Stimulated activated naive CD8-positive, alpha-beta T cell treated with anti-CD3 and anti-CD28 coated beads, Interleukin-15, amount 100 ng/mL, for 72 hours (primary cell): ENCODE measurements at regions not wholly inside any gene's neighbourhood (a gene's known extent, or its start where the extent isn't known, plus 50 kb on each side); places are given as distances from the start of the nearest gene placed in this dataset.

Source experiments
- ATAC-seq: fragments of 150-1000 bp; cut with Tn5 transposase; 2 replicates; pipeline ENCODE4 v1.10.0; 2021; ENCODE audit warnings: mild to moderate bottlenecking, moderate library complexity
- DNase-seq, 2 donors: peaks; one replicate each; pipeline ENCODE4 v3.0.0; 2021 to 2022
- H3K27ac Mint-ChIP-seq, 2 donors: one replicate each; pipeline ENCODE4 v1.8.0; 2022; ENCODE audit warnings: mild to moderate bottlenecking in 2 of 2, mixed read lengths in 2 of 2, moderate library complexity in 2 of 2
- H3K27me3 Mint-ChIP-seq: one replicate; pipeline ENCODE4 v1.8.0; 2022; ENCODE audit warnings: mixed read lengths
- H3K4me1 Mint-ChIP-seq: one replicate; pipeline ENCODE4 v1.8.0; 2022; ENCODE audit warnings: mild to moderate bottlenecking, mixed read lengths
- H3K4me3 Mint-ChIP-seq, 2 donors: one replicate each; pipeline ENCODE4 v1.8.0; 2022; ENCODE audit warnings: mild to moderate bottlenecking in 2 of 2, mixed read lengths in 2 of 2, moderate library complexity in 1 of 2
- H3K9me3 Mint-ChIP-seq, 2 donors: one replicate each; pipeline ENCODE4 v1.8.0; 2022; ENCODE audit warnings: mixed read lengths in 2 of 2

GRCh38 chr4:156477636-156478035 is 494.0 kb downstream of the PDGFC start:
- H3K4me3 Mint-ChIP-seq, result no peak overlapping the region
- ATAC-seq (no peak), DNase-seq (no peak)
- H3K27me3 Mint-ChIP-seq, result no peaks in the 10 kb centered on the region
- H3K4me1 Mint-ChIP-seq, result no peaks in the 10 kb centered on the region
- H3K9me3 Mint-ChIP-seq, result no peaks in the 10 kb centered on the region
- no peak overlapping the region for H3K27ac Mint-ChIP-seq

- ATAC-seq, result no peak
- H3K4me3 Mint-ChIP-seq, result no peak overlapping the region
- no peak for DNase-seq
- no peaks in the 10 kb centered on the region for H3K27me3 Mint-ChIP-seq
- no peaks in the 10 kb centered on the region for H3K9me3 Mint-ChIP-seq
- no peaks in the 10 kb centered on the region for H3K4me1 Mint-ChIP-seq
- no peak overlapping the region for H3K27ac Mint-ChIP-seq
These were observed 495.2 kb downstream of the PDGFC start for GRCh38 chr4:156476359-156476758.

GRCh38 chr4:156475322-156475721 is 496.3 kb downstream of the PDGFC start:
- ATAC-seq (no peak), DNase-seq (no peak)
- Mint-ChIP-seq H3K27me3 (no peaks in the 10 kb centered on the region), H3K4me1 (no peaks in the 10 kb centered on the region), H3K4me3 (no peak overlapping the region), H3K9me3 (no peaks in the 10 kb centered on the region), H3K27ac (no peak overlapping the region)

- no peak overlapping the region for H3K4me3 Mint-ChIP-seq
- no peak overlapping the region for H3K27ac Mint-ChIP-seq
- no peak for DNase-seq
- H3K4me1 Mint-ChIP-seq, result no peaks in the 10 kb centered on the region
- peak; percentile 61 for ATAC-seq
- no peaks in the 10 kb centered on the region for H3K27me3 Mint-ChIP-seq
- H3K9me3 Mint-ChIP-seq, result no peaks in the 10 kb centered on the region
These were observed 498.4 kb downstream of the PDGFC start for GRCh38 chr4:156473151-156473550.

GRCh38 chr4:156472624-156473023 is 499.0 kb downstream of the PDGFC start:
- Mint-ChIP-seq H3K4me3 (no peak overlapping the region), H3K27me3 (no peaks in the 10 kb centered on the region), H3K27ac (no peak overlapping the region), H3K4me1 (no peaks in the 10 kb centered on the region), H3K9me3 (no peaks in the 10 kb centered on the region)
- DNase-seq (no peak), ATAC-seq (peak; percentile 28)

- no peak overlapping the region for H3K4me3 Mint-ChIP-seq
- H3K27ac Mint-ChIP-seq, result no peak overlapping the region
- ATAC-seq, result no peak
- H3K27me3 Mint-ChIP-seq, result no peaks in the 10 kb centered on the region
- no peak for DNase-seq
- peaks cover 7 to 15% of the 10 kb centered on the region in 2 donors for H3K9me3 Mint-ChIP-seq
- no peaks in the 10 kb centered on the region for H3K4me1 Mint-ChIP-seq
These were observed 505.9 kb upstream of the CTSO start for GRCh38 chr4:156459584-156459983.

GRCh38 chr4:156456830-156457229 is 503.2 kb upstream of the CTSO start:
- ATAC-seq, result no peak

GRCh38 chr4:156443488-156443887 is 489.8 kb upstream of the CTSO start:
- Mint-ChIP-seq H3K27ac (no peak overlapping the region), H3K27me3 (no peaks in the 10 kb centered on the region), H3K9me3 (no peaks in the 10 kb centered on the region), H3K4me3 (no peak overlapping the region), H3K4me1 (no peaks in the 10 kb centered on the region)
- ATAC-seq, result no peak
- DNase-seq, result no peak

More at GRCh38 chr4:156456830-156457229, 503.2 kb upstream of the CTSO start:
- no peak for DNase-seq
- Mint-ChIP-seq H3K4me1 (no peaks in the 10 kb centered on the region), H3K9me3 (peaks cover 11 to 27% of the 10 kb centered on the region in 2 donors), H3K4me3 (no peak overlapping the region), H3K27ac (no peak overlapping the region), H3K27me3 (no peaks in the 10 kb centered on the region)

GRCh38 chr4:156442912-156443311 is 489.2 kb upstream of the CTSO start:
- H3K27me3 Mint-ChIP-seq, result no peaks in the 10 kb centered on the region
- ATAC-seq (no peak), DNase-seq (no peak)
- H3K9me3 Mint-ChIP-seq, result no peaks in the 10 kb centered on the region
- H3K27ac Mint-ChIP-seq, result no peak overlapping the region
- no peak overlapping the region for H3K4me3 Mint-ChIP-seq
- H3K4me1 Mint-ChIP-seq, result no peaks in the 10 kb centered on the region

- Mint-ChIP-seq H3K4me1 (no peaks in the 10 kb centered on the region), H3K4me3 (no peak overlapping the region), H3K27me3 (no peaks in the 10 kb centered on the region), H3K27ac (no peak overlapping the region), H3K9me3 (no peaks in the 10 kb centered on the region)
- no peak for ATAC-seq
- no peak for DNase-seq
These were observed 486.0 kb upstream of the CTSO start for GRCh38 chr4:156439576-156440200.

- H3K27ac Mint-ChIP-seq, result no peak overlapping the region
- DNase-seq, result no peak
- no peaks in the 10 kb centered on the region for H3K9me3 Mint-ChIP-seq
- H3K4me3 Mint-ChIP-seq, result no peak overlapping the region
- ATAC-seq, result no peak
- no peaks in the 10 kb centered on the region for H3K4me1 Mint-ChIP-seq
- H3K27me3 Mint-ChIP-seq, result no peaks in the 10 kb centered on the region
These were observed 484.0 kb upstream of the CTSO start for GRCh38 chr4:156437666-156438065.

- DNase-seq (no peak), ATAC-seq (no peak)
- H3K27ac Mint-ChIP-seq, result no peak overlapping the region
- H3K4me1 Mint-ChIP-seq, result no peaks in the 10 kb centered on the region
- peaks cover 0 to 9% of the 10 kb centered on the region in 2 donors for H3K9me3 Mint-ChIP-seq
- no peaks in the 10 kb centered on the region for H3K27me3 Mint-ChIP-seq
- H3K4me3 Mint-ChIP-seq, result no peak overlapping the region
These were observed 468.9 kb upstream of the CTSO start for GRCh38 chr4:156422576-156422975.

- Mint-ChIP-seq H3K4me3 (no peak overlapping the region), H3K27me3 (no peaks in the 10 kb centered on the region), H3K27ac (no peak overlapping the region), H3K4me1 (no peaks in the 10 kb centered on the region), H3K9me3 (peaks cover 5 to 16% of the 10 kb centered on the region in 2 donors)
- ATAC-seq (no peak), DNase-seq (no peak)
These were observed 467.0 kb upstream of the CTSO start for GRCh38 chr4:156420623-156421022.

GRCh38 chr4:156419080-156419685 is 465.5 kb upstream of the CTSO start:
- no peaks in the 10 kb centered on the region for H3K4me1 Mint-ChIP-seq
- ATAC-seq (no peak), DNase-seq (no peak)
- H3K9me3 Mint-ChIP-seq, result peaks cover 5 to 16% of the 10 kb centered on the region in 2 donors
- H3K27me3 Mint-ChIP-seq, result no peaks in the 10 kb centered on the region
- no peak overlapping the region for H3K4me3 Mint-ChIP-seq
- H3K27ac Mint-ChIP-seq, result no peak overlapping the region

GRCh38 chr4:156414406-156414805 is 460.7 kb upstream of the CTSO start:
- H3K27ac Mint-ChIP-seq, result no peak overlapping the region
- no peaks in the 10 kb centered on the region for H3K27me3 Mint-ChIP-seq
- no peak for ATAC-seq
- no peak overlapping the region for H3K4me3 Mint-ChIP-seq
- DNase-seq, result no peak
- no peaks in the 10 kb centered on the region for H3K4me1 Mint-ChIP-seq
- peaks cover 5 to 16% of the 10 kb centered on the region in 2 donors for H3K9me3 Mint-ChIP-seq

GRCh38 chr4:156413239-156414135 is 459.8 kb upstream of the CTSO start:
- ATAC-seq, result no peak
- Mint-ChIP-seq H3K27me3 (no peaks in the 10 kb centered on the region), H3K4me1 (no peaks in the 10 kb centered on the region), H3K9me3 (peaks cover 5 to 12% of the 10 kb centered on the region in 2 donors), H3K27ac (peak overlapping the region in 1 of 2 donors; percentile 21), H3K4me3 (no peak overlapping the region)
- DNase-seq, result no peak
